Panc1 (cell line): ENCODE measurements at regions not wholly inside any gene's neighbourhood (a gene's known extent, or its start where the extent isn't known, plus 50 kb on each side); places are given as distances from the start of the nearest gene placed in this dataset.

Experiments
- ATAC-seq: fragments of 200-7000 bp; cut with Tn5 transposase; 2 replicates; pipeline ENCODE4 v1.9.1; 2020; ENCODE audit warnings: mild to moderate bottlenecking, moderate library complexity
- BruUV-seq: library from RNA; stranded (reverse); fragments of 400-500 nt; replicated peaks from 2 replicates; lab custom pipeline; 2021; lab: Mats Ljungman, UMichigan
- CTCF ChIA-PET: fragments of 300-600 bp; sonication (Branson Sonifier 250); formaldehyde crosslinking; loops from one replicate; lab custom pipeline; 2022; ENCODE audit warnings: antibody characterized with exemption; lab: Charles Lee
- POLR2A ChIA-PET: fragments of 300-600 bp; sonication (Branson Sonifier 250); formaldehyde crosslinking; loops from one replicate; lab custom pipeline; 2022; ENCODE audit warnings: antibody characterized with exemption; lab: Charles Lee
- DNase-seq: peaks from one replicate; pipeline ENCODE4 v3.0.0-alpha.2; 2010; ENCODE audit warnings: low read depth, low spot score
- H3K27ac ChIP-seq: 2 replicates; pipeline ENCODE4 v1.5.1; 2011; ENCODE audit warnings: mild to moderate bottlenecking, low read length, inconsistent platforms
- H3K27me3 ChIP-seq: fragments of 200-500 bp; sonication (Bioruptor generic); 2 replicates; pipeline ENCODE4 v1.6.0; 2014; ENCODE audit warnings: low read length, inconsistent platforms; ENCODE audit not compliant: control insufficient read depth, insufficient read depth
- H3K36me3 ChIP-seq: fragments of 200-500 bp; sonication (Bioruptor generic); 2 replicates; pipeline ENCODE4 v1.5.1; 2014; ENCODE audit warnings: inconsistent platforms, mild to moderate bottlenecking, low read length, moderate library complexity; ENCODE audit not compliant: control insufficient read depth, insufficient read depth
- H3K4me1 ChIP-seq: 2 replicates; pipeline ENCODE4 v1.5.1; 2011; ENCODE audit warnings: inconsistent platforms, mild to moderate bottlenecking, low read length, moderate library complexity; ENCODE audit not compliant: control insufficient read depth, insufficient read depth
- H3K4me3 ChIP-seq, 2 experiments: 2 replicates each; pipeline ENCODE4 v1.5.1; 2011 to 2012; ENCODE audit warnings: low read depth in 2 of 2, low read length in 2 of 2, mild to moderate bottlenecking in 2 of 2, inconsistent platforms in 1 of 2, moderate library complexity in 1 of 2
- H3K9me3 ChIP-seq: fragments of 200-500 bp; sonication (Bioruptor generic); 2 replicates; pipeline ENCODE4 v1.5.1; 2014; ENCODE audit warnings: low read depth, mild to moderate bottlenecking, inconsistent platforms, low read length, moderate library complexity; ENCODE audit not compliant: control insufficient read depth, insufficient read depth
- CTCF ChIP-seq: fragments of 450-650 bp; IDR thresholded peaks from 2 replicates; pipeline ENCODE4 v1.5.1; 2017; ENCODE audit warnings: mild to moderate bottlenecking
- POLR2AphosphoS5 ChIP-seq: IDR thresholded peaks from 2 replicates; pipeline ENCODE4 v1.6.1; 2012; ENCODE audit warnings: mild to moderate bottlenecking, low read depth, low read length, moderate library complexity
- REST ChIP-seq, 2 experiments: IDR thresholded peaks; 2 replicates each; pipeline ENCODE4 v1.6.1; 2011 to 2012; ENCODE audit warnings: low read depth in 2 of 2, control low read depth in 1 of 2, low read length in 1 of 2, mild to moderate bottlenecking in 1 of 2, moderate library complexity in 1 of 2; ENCODE audit not compliant: insufficient read depth in 1 of 2
- SIN3A ChIP-seq: IDR thresholded peaks from 2 replicates; pipeline ENCODE4 v1.6.1; 2012; ENCODE audit warnings: low read depth, mild to moderate bottlenecking, low read length, moderate library complexity, borderline replicate concordance; ENCODE audit not compliant: insufficient read depth
- TCF7L2 ChIP-seq: IDR thresholded peaks from 2 replicates; pipeline ENCODE4 v1.6.1; 2011; ENCODE audit warnings: mild to moderate bottlenecking, low read depth, low read length, inconsistent platforms
- in situ Hi-C: cut with HindIII; loops from 2 replicates; pipeline ENCODE4 v1.10.0; 2016; ENCODE audit warnings: low sequenced_read_pairs, low pct_unique_long_range_greater_than_20kb
- intact Hi-C: fragments of 100-400 bp; cut with micrococcal nuclease; formaldehyde crosslinking; loops from one replicate; pipeline ENCODE4 v1.10.0; 2022; ENCODE audit not compliant: unreplicated experiment

- ChIA-PET POLR2A (no interaction called here), CTCF (no interaction called here)
- Histone ChIP-seq H3K36me3 (no peaks in the 10 kb centered on the region), H3K4me1 (no peaks in the 10 kb centered on the region), H3K27me3 (no peaks in the 10 kb centered on the region), H3K4me3 (no peak overlapping the region), H3K27ac (no peak overlapping the region), H3K9me3 (peaks cover 6% of the 10 kb centered on the region; the same call in 1 of the 2 replicates)
- in situ Hi-C loops, result no loop called here
- intact Hi-C loops, result no loop called here
- TF ChIP-seq SIN3A (no peak), REST (IDR thresholded peaks at IDR 0.05; ENCODE audit: insufficient read depth in 1 of 2, low read depth in 2 of 2, low read length in 1 of 2) (no peak), CTCF (no peak), POLR2AphosphoS5 (no peak), TCF7L2 (no peak)
- DNase-seq (no peak), ATAC-seq (no peak)
- no TSS peak for BruUV-seq
Observed at GRCh38 chr12:60415351-60415750, 819.5 kb downstream of the SLC16A7 start.

- POLR2A ChIA-PET, result no interaction called here
- peaks cover 9% of the 10 kb centered on the region; the same call in 1 of the 2 replicates for H3K9me3 ChIP-seq
- DNase-seq, result no peak
- no peaks in the 10 kb centered on the region for H3K36me3 ChIP-seq
- intact Hi-C loops (no loop called here), in situ Hi-C loops (no loop called here)
- H3K27me3 ChIP-seq, result no peaks in the 10 kb centered on the region
- ATAC-seq, result no peak
- no peak overlapping the region for H3K4me3 ChIP-seq
- no peaks in the 10 kb centered on the region for H3K4me1 ChIP-seq
- BruUV-seq, result no TSS peak
- H3K27ac ChIP-seq, result no peak overlapping the region
- CTCF ChIA-PET, result no interaction called here
- TF ChIP-seq POLR2AphosphoS5 (no peak), REST (IDR thresholded peaks at IDR 0.05; ENCODE audit: insufficient read depth in 1 of 2, low read depth in 2 of 2, low read length in 1 of 2) (no peak), TCF7L2 (no peak)
Observed at GRCh38 chr12:60419986-60420385, 824.2 kb downstream of the SLC16A7 start.
